ENCODE measurements at regions not wholly inside any gene's neighbourhood (a gene's known extent, or its start where the extent isn't known, plus 50 kb on each side); places are given as distances from the start of the nearest gene placed in this dataset.

GRCh38 chr3:157573281-157573680, 70.1 kb upstream of the VEPH1 start:
- Mint-ChIP-seq H3K36me3 (no peaks in the 10 kb centered on the region), H3K4me1 (peaks cover 0 to 4% (median 0%) of the 10 kb centered on the region in 7 donors), H3K27me3 (peaks cover 9 to 32% (median 14%) of the 10 kb centered on the region in 5 donors), H3K27ac (no peak overlapping the region), H3K9me3 (peaks cover 0 to 2% (median 0%) of the 10 kb centered on the region in 11 donors), H3K4me3 (no peak overlapping the region)
- ChIA-PET CTCF (interaction anchor here (0.5 to 1.1 kb wide), 3 partner anchors 1423 to 1529 kb away, joined by 3 to 5 read pairs (median 3); no protein-coding TSS in a partner anchor), POLR2A (no interaction called here)
- no peaks in the 10 kb centered on the region for H3K27me3 ChIP-seq (ENCODE audit: control insufficient read depth in 2 of 2, insufficient read depth in 2 of 2, low read length in 2 of 2)
- H3K4me1 ChIP-seq (ENCODE audit: control insufficient read depth in 2 of 2, insufficient read depth in 2 of 2, low read length in 2 of 2) = no peaks in the 10 kb centered on the region
- intact Hi-C loops (cut with micrococcal nuclease) = loop anchor here in 1 of 2 donors (2.0 to 10.0 kb wide), 2 partner anchors 40 to 368 kb away; no protein-coding TSS in a partner anchor
- H3K9me3 ChIP-seq (ENCODE audit: control insufficient read depth in 2 of 3, low read length in 3 of 3) = no peaks in the 10 kb centered on the region
- H3K27ac ChIP-seq (ENCODE audit: low read depth, low read length) = no peak overlapping the region
- no peak overlapping the region for H3K4me3 ChIP-seq (ENCODE audit: low read length)
- ATAC-seq (no peak), DNase-seq (no peak)
- H3K36me3 ChIP-seq (ENCODE audit: control insufficient read depth in 2 of 3, insufficient read depth in 3 of 3, low read length in 3 of 3) = no peaks in the 10 kb centered on the region

DNA sequence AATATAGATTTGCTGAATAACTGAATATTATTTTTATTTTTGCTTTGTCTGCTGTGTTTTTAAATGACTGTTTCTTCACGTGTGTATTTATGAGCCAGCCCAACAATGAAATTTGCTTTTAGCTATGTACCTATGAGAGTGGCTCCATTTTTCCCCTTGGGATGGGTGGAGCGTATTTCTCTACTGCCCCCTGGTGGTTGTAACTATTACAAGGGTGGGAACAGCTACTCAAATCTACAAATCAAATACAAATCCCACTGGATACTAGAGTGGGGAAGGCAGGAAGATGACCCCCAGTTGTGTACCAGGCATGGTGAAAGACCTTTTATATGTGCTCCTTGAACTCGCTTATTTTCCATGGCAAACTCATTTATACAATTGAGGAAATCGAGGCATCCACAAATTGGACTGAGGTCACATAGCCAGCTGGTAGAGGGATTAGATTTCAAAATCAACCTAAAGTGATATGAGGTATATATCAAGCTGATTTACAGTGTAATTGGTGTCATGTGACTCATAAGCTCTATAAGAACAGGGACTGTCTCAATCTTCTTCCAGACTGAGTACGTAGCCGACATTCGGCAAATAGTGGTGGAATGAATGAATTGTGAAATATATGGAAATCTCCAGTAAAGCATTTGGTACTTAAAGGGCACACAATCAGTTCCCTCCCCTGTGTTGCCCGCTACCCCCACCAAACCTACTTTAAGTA, 69.5 kb upstream of the VEPH1 start:
- no peak overlapping the region for H3K27ac Mint-ChIP-seq
- peaks cover 0 to 4% (median 0%) of the 10 kb centered on the region in 7 donors for H3K4me1 Mint-ChIP-seq
- intact Hi-C loops (cut with micrococcal nuclease) = loop anchor here (1.0 to 10.0 kb wide), 3 partner anchors 40 to 368 kb away; no protein-coding TSS in a partner anchor

GRCh38 chr3:157566596-157566995, 63.4 kb upstream of the VEPH1 start:
- Mint-ChIP-seq H3K4me3 (no peak overlapping the region), H3K27me3 (peaks cover 9 to 18% (median 14%) of the 10 kb centered on the region in 5 donors), H3K9me3 (peaks cover 0 to 7% (median 2%) of the 10 kb centered on the region in 11 donors), H3K36me3 (peaks cover 0 to 6% (median 0%) of the 10 kb centered on the region in 5 donors), H3K4me1 (no peaks in the 10 kb centered on the region), H3K27ac (no peak overlapping the region)
- DNase-seq = no peak
- H3K27ac ChIP-seq (ENCODE audit: low read depth, low read length) = no peak overlapping the region
- ATAC-seq = no peak
- POLR2A ChIA-PET = no interaction called here
- CTCF ChIA-PET = no interaction called here
- no peaks in the 10 kb centered on the region for H3K4me1 ChIP-seq (ENCODE audit: control insufficient read depth in 2 of 2, insufficient read depth in 2 of 2, low read length in 2 of 2)
- H3K4me3 ChIP-seq (ENCODE audit: low read length) = no peak overlapping the region
- no peaks in the 10 kb centered on the region for H3K27me3 ChIP-seq (ENCODE audit: control insufficient read depth in 2 of 2, insufficient read depth in 2 of 2, low read length in 2 of 2)
- H3K36me3 ChIP-seq (ENCODE audit: control insufficient read depth in 2 of 3, insufficient read depth in 3 of 3, low read length in 3 of 3) = no peaks in the 10 kb centered on the region
- no peaks in the 10 kb centered on the region for H3K9me3 ChIP-seq (ENCODE audit: control insufficient read depth in 2 of 3, low read length in 3 of 3)
- intact Hi-C loops (cut with micrococcal nuclease) = no loop called here

More for the DNA sequence above, 69.5 kb upstream of the VEPH1 start:
- peaks cover 9 to 28% (median 14%) of the 10 kb centered on the region in 5 donors for H3K27me3 Mint-ChIP-seq
- ATAC-seq (no peak), DNase-seq (peak in 2 of 9 donors; percentile 5 to 9)
- H3K4me1 ChIP-seq (ENCODE audit: control insufficient read depth in 2 of 2, insufficient read depth in 2 of 2, low read length in 2 of 2) = no peaks in the 10 kb centered on the region
- H3K36me3 Mint-ChIP-seq = no peaks in the 10 kb centered on the region
- H3K27me3 ChIP-seq (ENCODE audit: control insufficient read depth in 2 of 2, insufficient read depth in 2 of 2, low read length in 2 of 2) = no peaks in the 10 kb centered on the region
- no peak overlapping the region for H3K27ac ChIP-seq (ENCODE audit: low read depth, low read length)
- H3K4me3 Mint-ChIP-seq = no peak overlapping the region
- no peaks in the 10 kb centered on the region for H3K9me3 ChIP-seq (ENCODE audit: control insufficient read depth in 2 of 3, low read length in 3 of 3)
- CTCF ChIA-PET = interaction anchor here (0.5 to 1.1 kb wide), 4 partner anchors 1415 to 1529 kb away, joined by 3 to 5 read pairs (median 3); no protein-coding TSS in a partner anchor
- POLR2A ChIA-PET = no interaction called here
- H3K9me3 Mint-ChIP-seq = peaks cover 0 to 2% (median 0%) of the 10 kb centered on the region in 11 donors
- no peak overlapping the region for H3K4me3 ChIP-seq (ENCODE audit: low read length)
- no peaks in the 10 kb centered on the region for H3K36me3 ChIP-seq (ENCODE audit: control insufficient read depth in 2 of 3, insufficient read depth in 3 of 3, low read length in 3 of 3)

DNA sequence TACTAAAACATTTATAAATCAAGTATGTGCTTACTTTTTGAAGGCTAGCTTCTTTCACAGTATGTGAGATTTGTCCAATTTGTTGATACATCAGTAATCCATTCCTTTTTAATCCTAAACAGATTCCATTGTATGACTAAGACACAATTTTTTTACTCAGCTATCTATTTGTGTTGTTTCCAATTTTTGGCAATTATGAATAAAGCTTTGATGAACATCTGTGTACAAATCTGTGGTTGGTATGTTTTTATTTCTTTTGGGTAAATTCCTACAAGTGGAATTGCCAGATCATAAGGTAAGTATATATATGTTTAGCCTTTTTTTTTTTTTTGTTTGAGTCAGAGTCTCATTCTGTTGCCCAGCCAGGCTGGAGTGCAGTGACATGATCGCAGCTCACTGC, 56.2 kb upstream of the VEPH1 start:
- Histone ChIP-seq H3K27ac (ENCODE audit: low read depth, low read length) (no peak overlapping the region), H3K27me3 (ENCODE audit: control insufficient read depth in 2 of 2, insufficient read depth in 2 of 2, low read length in 2 of 2) (no peaks in the 10 kb centered on the region), H3K4me3 (ENCODE audit: low read length) (no peak overlapping the region), H3K36me3 (ENCODE audit: control insufficient read depth in 2 of 3, insufficient read depth in 3 of 3, low read length in 3 of 3) (no peaks in the 10 kb centered on the region), H3K4me1 (ENCODE audit: control insufficient read depth in 2 of 2, insufficient read depth in 2 of 2, low read length in 2 of 2) (no peaks in the 10 kb centered on the region), H3K9me3 (ENCODE audit: control insufficient read depth in 2 of 3, low read length in 3 of 3) (no peaks in the 10 kb centered on the region)
- ATAC-seq (no peak), DNase-seq (no peak)
- Mint-ChIP-seq H3K9me3 (peaks cover 0 to 6% (median 2%) of the 10 kb centered on the region in 11 donors), H3K27me3 (peaks cover 2 to 34% (median 13%) of the 10 kb centered on the region in 5 donors), H3K36me3 (peaks cover 0 to 4% (median 0%) of the 10 kb centered on the region in 5 donors), H3K27ac (no peak overlapping the region), H3K4me3 (no peak overlapping the region), H3K4me1 (no peaks in the 10 kb centered on the region)
- ChIA-PET CTCF (no interaction called here), POLR2A (no interaction called here)
- intact Hi-C loops (cut with micrococcal nuclease) = no loop called here

Data from naive thymus-derived CD4-positive, alpha-beta T cell (primary cell).